GM21447 (cell line): ENCODE measurements at regions not wholly inside any gene's neighbourhood (a gene's known extent, or its start where the extent isn't known, plus 50 kb on each side); places are given as distances from the start of the nearest gene placed in this dataset.

ENCODE experiments used
- ATAC-seq: cut with Tn5 transposase; IDR thresholded peaks from one replicate; pipeline ENCODE4 v1.9.1; 2021; ENCODE audit not compliant: unreplicated experiment

DNA sequence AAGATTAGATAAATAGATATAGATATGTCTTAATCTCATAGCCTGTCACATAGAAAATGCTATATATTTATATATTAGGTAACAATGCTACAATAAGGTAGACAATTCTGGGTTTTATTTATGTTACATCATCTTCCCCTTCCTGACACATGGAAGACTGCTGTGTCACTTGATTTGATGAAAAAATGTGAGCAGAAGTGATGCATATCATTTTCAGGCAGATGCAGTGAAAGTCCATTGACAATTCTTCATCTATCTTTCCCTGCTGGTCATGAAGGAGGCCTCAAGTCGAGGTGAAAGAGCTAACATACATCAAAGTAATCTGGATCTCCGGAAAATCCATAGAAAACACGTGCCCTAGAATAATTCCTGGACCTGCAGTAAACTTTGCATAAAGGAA lies 57.8 kb upstream of the CHD1 start:
- ATAC-seq = no peak

DNA sequence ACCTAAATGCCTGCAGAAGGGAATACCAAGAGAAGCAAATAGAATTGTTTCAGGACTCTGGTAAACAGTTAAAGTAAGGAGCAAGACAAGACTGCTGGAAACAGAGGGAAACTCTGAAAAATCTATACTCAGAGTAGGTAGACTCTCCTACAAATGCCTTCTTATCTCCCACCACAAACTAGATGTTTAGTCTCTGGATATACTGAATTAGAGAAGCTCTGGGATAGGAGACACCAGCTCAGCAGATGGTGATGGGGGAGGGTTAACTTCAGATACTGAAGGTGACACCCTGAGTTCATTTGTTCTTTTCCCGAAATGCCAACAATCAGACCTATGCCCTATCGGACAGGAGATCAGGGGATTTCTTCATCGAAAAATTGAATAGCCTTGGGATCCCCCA lies 54.1 kb upstream of the CHD1 start:
- no peak for ATAC-seq
